Subcutaneous abdominal adipose tissue (tissue), 5 donors: ENCODE measurements at regions not wholly inside any gene's neighbourhood (a gene's known extent, or its start where the extent isn't known, plus 50 kb on each side); places are given as distances from the start of the nearest gene placed in this dataset.
"Not testable (repeated sequence)": the region's sequence is repeated elsewhere in the genome, so short reads cannot be mapped to it uniquely, and the experiment has no call there.

Source experiments
- H3K27ac ChIP-seq: one replicate; pipeline ENCODE4 v1.7.0; 2013; ENCODE audit warnings: low read depth, mild to moderate bottlenecking, inconsistent platforms, low read length, moderate library complexity
- H3K27me3 ChIP-seq, 5 donors: one replicate each; pipeline ENCODE4 v1.7.0; 2013; ENCODE audit warnings: low read length in 5 of 5, inconsistent platforms in 1 of 5; ENCODE audit not compliant: control insufficient read depth in 5 of 5, insufficient read depth in 4 of 5
- H3K36me3 ChIP-seq, 5 donors: one replicate each; pipeline ENCODE4 v1.7.0; 2013; ENCODE audit warnings: low read length in 5 of 5; ENCODE audit not compliant: control insufficient read depth in 5 of 5, insufficient read depth in 5 of 5
- H3K4me1 ChIP-seq, 5 donors: one replicate each; pipeline ENCODE4 v1.7.0; 2013; ENCODE audit warnings: low read length in 5 of 5, mild to moderate bottlenecking in 3 of 5, moderate library complexity in 1 of 5; ENCODE audit not compliant: control insufficient read depth in 5 of 5, insufficient read depth in 5 of 5
- H3K4me3 ChIP-seq, 5 donors: one replicate each; pipeline ENCODE4 v1.7.0; 2013; ENCODE audit warnings: low read length in 5 of 5, low read depth in 1 of 5
- H3K9ac ChIP-seq, 5 donors: one replicate each; pipeline ENCODE4 v1.7.0; 2013; ENCODE audit warnings: low read length in 5 of 5, mild to moderate bottlenecking in 4 of 5, moderate library complexity in 3 of 5
- H3K9me3 ChIP-seq, 5 donors: one replicate each; pipeline ENCODE4 v1.7.0; 2013; ENCODE audit warnings: low read length in 5 of 5; ENCODE audit not compliant: control insufficient read depth in 5 of 5
- donor health status: healthy.
- donor health status: healthy.
- donor health status: healthy.
- donor health status: healthy.
- donor health status: healthy.

- Histone ChIP-seq H3K36me3 (no peaks in the 10 kb centered on the region), H3K4me1 (no peaks in the 10 kb centered on the region), H3K27me3 (no peaks in the 10 kb centered on the region), H3K9ac (no peak overlapping the region), H3K9me3 (no peaks in the 10 kb centered on the region), H3K4me3 (no peak overlapping the region), H3K27ac (no peak overlapping the region)
Observed at GRCh38 chr4:17027495-17027894, 129.1 kb upstream of the LDB2 start.

GRCh38 chr4:17024425-17024824 lies 126.0 kb upstream of the LDB2 start:
- Histone ChIP-seq H3K36me3 (no peaks in the 10 kb centered on the region), H3K4me3 (no peak overlapping the region), H3K9ac (no peak overlapping the region), H3K27me3 (no peaks in the 10 kb centered on the region), H3K9me3 (no peaks in the 10 kb centered on the region), H3K4me1 (no peaks in the 10 kb centered on the region), H3K27ac (no peak overlapping the region)

DNA sequence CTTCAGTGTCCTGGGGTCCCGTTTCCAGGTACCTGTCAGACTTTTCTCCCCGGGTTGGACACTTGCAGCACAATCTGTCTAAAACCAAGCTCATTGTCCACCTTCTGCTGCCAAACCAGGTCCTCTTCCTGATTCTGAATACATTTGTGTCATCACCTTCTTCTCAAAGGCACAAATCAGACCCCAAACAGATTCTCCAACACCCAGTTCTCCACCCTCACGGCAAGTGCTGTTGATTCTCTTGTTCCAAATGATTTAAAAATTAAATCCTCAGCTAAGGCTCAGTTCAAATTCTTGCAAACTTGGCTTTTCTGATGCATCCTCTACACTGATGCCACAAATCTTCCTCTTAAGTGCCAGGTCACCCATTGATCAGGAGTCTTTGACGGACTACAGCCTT lies 122.5 kb upstream of the LDB2 start:
- Histone ChIP-seq H3K36me3 (no peaks in the 10 kb centered on the region), H3K4me3 (no peak overlapping the region), H3K9me3 (no peaks in the 10 kb centered on the region), H3K27ac (no peak overlapping the region), H3K4me1 (no peaks in the 10 kb centered on the region), H3K27me3 (no peaks in the 10 kb centered on the region), H3K9ac (no peak overlapping the region)

- Histone ChIP-seq H3K4me3 (no peak overlapping the region), H3K4me1 (no peaks in the 10 kb centered on the region), H3K9ac (no peak overlapping the region), H3K36me3 (no peaks in the 10 kb centered on the region), H3K27ac (no peak overlapping the region), H3K9me3 (no peaks in the 10 kb centered on the region), H3K27me3 (no peaks in the 10 kb centered on the region)
Observed at GRCh38 chr4:17020451-17020850, 122.0 kb upstream of the LDB2 start.

DNA sequence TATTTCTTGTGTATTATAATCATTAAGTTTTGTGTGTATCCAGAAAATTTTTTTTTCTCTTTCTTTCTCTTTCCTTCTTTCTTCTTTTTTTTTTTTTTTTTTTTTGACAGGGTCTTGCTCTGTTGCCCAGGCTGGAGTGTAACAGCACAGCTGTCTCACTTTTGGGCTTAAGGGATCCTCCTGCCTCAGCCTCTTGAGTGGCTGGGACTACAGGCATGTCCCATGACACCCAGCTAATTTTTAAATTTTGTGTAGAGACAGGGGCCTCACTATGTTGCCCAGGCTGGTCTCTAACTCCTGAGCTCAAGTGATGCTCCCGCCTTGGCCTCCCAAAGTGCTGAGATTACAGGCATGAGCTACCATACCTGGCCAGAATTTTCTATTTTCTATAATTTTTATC lies 120.2 kb upstream of the LDB2 start:
- not testable (repeated sequence) for H3K4me3 ChIP-seq, H3K9ac ChIP-seq, H3K4me1 ChIP-seq, H3K36me3 ChIP-seq, H3K27me3 ChIP-seq, H3K9me3 ChIP-seq, H3K27ac ChIP-seq

DNA sequence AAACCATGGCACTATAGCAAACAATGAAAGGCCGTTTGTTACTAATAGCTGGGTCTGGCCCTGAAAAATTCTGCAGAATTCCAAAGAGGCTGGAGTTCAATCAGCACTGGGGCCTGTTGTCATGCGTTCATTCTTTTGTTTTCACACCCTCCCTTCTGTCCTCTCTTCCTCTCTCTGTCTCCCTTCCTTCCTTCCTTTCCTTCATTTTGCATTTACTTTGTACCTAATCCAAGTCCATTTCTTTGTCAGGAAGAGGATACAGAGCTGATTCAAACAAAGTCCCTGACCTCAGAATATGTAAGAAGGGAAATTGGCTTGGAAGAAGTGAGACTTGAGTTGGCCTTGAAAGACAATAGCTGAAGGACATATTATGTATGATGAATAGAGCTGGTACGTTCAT lies 119.6 kb upstream of the LDB2 start:
- Histone ChIP-seq H3K9me3 (no peaks in the 10 kb centered on the region), H3K4me3 (no peak overlapping the region)

DNA sequence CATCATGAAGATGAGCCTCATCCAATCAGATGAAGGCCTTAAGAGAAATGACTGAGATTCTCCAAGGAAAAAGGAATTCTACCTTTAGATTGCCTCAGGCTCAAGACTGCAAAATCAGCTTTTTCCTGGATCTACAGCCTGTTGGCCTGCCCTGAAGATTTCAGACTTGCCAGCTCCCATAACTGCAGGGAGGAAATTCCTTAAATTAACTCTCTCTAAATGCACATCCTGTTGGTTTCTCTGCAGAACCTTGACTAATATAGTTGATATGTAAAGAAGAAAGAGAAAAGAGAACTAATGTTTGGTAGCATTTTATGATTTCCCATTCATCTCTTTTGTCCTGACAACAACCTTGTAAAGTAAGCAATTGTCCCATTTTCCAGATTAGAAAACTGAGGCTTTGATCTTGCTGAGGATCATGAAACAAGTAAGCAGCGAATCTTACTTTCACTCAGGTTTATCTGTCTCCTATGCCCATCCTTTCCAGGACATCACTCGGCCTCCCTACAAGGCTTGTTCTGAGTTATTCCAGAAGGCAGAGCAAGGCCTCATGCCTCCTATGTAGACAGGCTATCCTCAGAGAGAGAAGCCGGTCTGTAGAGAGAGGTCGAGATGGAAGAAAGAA lies 115.0 kb upstream of the LDB2 start:
- H3K9me3 ChIP-seq = no peaks in the 10 kb centered on the region
- no peaks in the 10 kb centered on the region for H3K36me3 ChIP-seq
- peaks cover 0 to 2% (median 0%) of the 10 kb centered on the region in 5 donors for H3K4me1 ChIP-seq
- no peaks in the 10 kb centered on the region for H3K27me3 ChIP-seq
- H3K9ac ChIP-seq = no peak overlapping the region
- H3K27ac ChIP-seq = no peak overlapping the region
- H3K4me3 ChIP-seq = no peak overlapping the region

More for the DNA sequence above, 119.6 kb upstream of the LDB2 start:
- H3K36me3 ChIP-seq = no peaks in the 10 kb centered on the region
- no peak overlapping the region for H3K27ac ChIP-seq
- H3K4me1 ChIP-seq = peaks cover 0 to 2% (median 0%) of the 10 kb centered on the region in 5 donors
- no peak overlapping the region for H3K9ac ChIP-seq
- H3K27me3 ChIP-seq = no peaks in the 10 kb centered on the region

DNA sequence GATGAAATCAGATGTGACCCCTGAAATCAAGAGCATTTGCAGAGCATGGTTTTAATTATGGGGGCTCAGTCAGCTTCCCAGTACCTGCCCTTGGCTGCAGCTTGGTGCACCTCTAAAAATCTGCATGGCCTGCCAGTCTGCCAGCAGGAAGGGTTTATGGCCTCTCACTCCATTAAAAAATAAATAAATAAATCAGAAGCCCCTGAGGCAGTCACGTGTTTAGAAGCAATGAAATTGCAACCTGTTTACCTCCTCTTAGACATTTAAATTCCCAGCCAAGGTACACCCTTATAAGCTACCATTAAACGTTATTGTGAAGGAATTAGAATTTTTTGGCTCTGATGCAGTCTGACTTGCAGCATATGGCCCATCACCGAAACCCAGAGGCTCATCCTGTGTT lies 114.0 kb upstream of the LDB2 start:
- no peaks in the 10 kb centered on the region for H3K9me3 ChIP-seq
- H3K27ac ChIP-seq = no peak overlapping the region
- H3K4me3 ChIP-seq = no peak overlapping the region
- H3K9ac ChIP-seq = no peak overlapping the region
- peaks cover 0 to 2% (median 0%) of the 10 kb centered on the region in 5 donors for H3K4me1 ChIP-seq
- H3K27me3 ChIP-seq = no peaks in the 10 kb centered on the region
- H3K36me3 ChIP-seq = no peaks in the 10 kb centered on the region

GRCh38 chr4:17010426-17011087 lies 112.1 kb upstream of the LDB2 start:
- no peak overlapping the region for H3K4me3 ChIP-seq
- no peaks in the 10 kb centered on the region for H3K36me3 ChIP-seq
- H3K9ac ChIP-seq = no peak overlapping the region
- H3K4me1 ChIP-seq = peaks cover 0 to 2% (median 0%) of the 10 kb centered on the region in 5 donors
- H3K27ac ChIP-seq = no peak overlapping the region
- no peaks in the 10 kb centered on the region for H3K9me3 ChIP-seq
- H3K27me3 ChIP-seq = no peaks in the 10 kb centered on the region

DNA sequence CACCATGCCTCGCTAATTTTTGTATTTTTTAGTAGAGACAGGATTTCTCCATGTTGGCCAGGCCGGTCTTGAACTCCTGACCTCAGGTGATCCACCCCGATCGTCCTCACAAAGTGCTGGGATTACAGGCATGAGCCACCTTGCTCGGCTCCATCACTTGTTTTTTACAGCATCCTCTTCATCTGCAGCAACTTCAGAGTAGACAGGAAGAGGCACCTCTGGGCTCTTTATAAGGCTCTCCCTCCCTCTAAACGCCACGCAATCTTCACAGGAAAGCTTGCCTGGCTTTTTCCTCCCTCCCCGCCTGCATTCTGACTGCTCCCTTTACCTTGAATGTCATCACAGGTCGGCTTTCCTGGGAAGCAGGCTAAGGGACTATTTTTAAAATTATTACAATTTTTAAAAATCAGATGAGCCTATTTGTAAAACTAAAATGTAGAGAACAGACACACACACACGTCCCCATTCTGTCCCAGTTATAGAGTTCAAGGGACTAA lies 111.5 kb upstream of the LDB2 start:
- H3K9me3 ChIP-seq = no peaks in the 10 kb centered on the region
- no peaks in the 10 kb centered on the region for H3K27me3 ChIP-seq
- peaks cover 0 to 2% (median 0%) of the 10 kb centered on the region in 5 donors for H3K4me1 ChIP-seq
- H3K36me3 ChIP-seq = no peaks in the 10 kb centered on the region
- no peak overlapping the region for H3K4me3 ChIP-seq
- no peak overlapping the region for H3K27ac ChIP-seq
- no peak overlapping the region for H3K9ac ChIP-seq
